ENCODE measurements at regions not wholly inside any gene's neighbourhood (a gene's known extent, or its start where the extent isn't known, plus 50 kb on each side); places are given as distances from the start of the nearest gene placed in this dataset.

- no peak for TF ChIP-seq POLR2A (IDR thresholded peaks at IDR 0.05)
- TF ChIP-seq CTCF (IDR thresholded peaks at IDR 0.05 in 4 of 5, conservative IDR thresholded peaks at IDR 0.05 in 1 of 5), result no peak
Observed at GRCh38 chr16:85517563-85518179, 95.5 kb upstream of the GSE1 start.
